K562 (cell line): ENCODE measurements at regions not wholly inside any gene's neighbourhood (a gene's known extent, or its start where the extent isn't known, plus 50 kb on each side); places are given as distances from the start of the nearest gene placed in this dataset.

Source experiments
- BACH1 ChIP-seq: fragments of 200-800 bp; sonication (Bioruptor generic); IDR thresholded peaks from 2 replicates; pipeline ENCODE4 v1.6.1; 2016; ENCODE audit warnings: missing genetic modification characterization, missing compliant biosample characterization
- CEBPG ChIP-seq, 3 experiments: fragments of 200-800 bp in 1 of 3; sonication (Bioruptor generic) in 1 of 3; sonication (generic) in 1 of 3; formaldehyde crosslinking in 1 of 3; IDR thresholded peaks in 2 of 3; conservative IDR thresholded peaks in 1 of 3; 2 replicates each; pipeline versions ENCODE4 v1.6.1 to v1.8.0; 2016 to 2022; ENCODE audit warnings: missing compliant biosample characterization in 2 of 3, missing genetic modification characterization in 2 of 3, mild to moderate bottlenecking in 1 of 3, missing genetic modification reagents in 1 of 3
- FOXK1 ChIP-seq: sonication (generic); formaldehyde crosslinking; IDR thresholded peaks from 2 replicates; pipeline ENCODE4 v1.8.0; 2022; ENCODE audit warnings: missing genetic modification reagents, mild to moderate bottlenecking, borderline replicate concordance
- HCFC1 ChIP-seq: IDR thresholded peaks from 2 replicates; pipeline ENCODE4 v1.6.1; 2012; ENCODE audit warnings: low read depth, low read length, improper control_type of control experiment
- ILK ChIP-seq: fragments of 450-650 bp; IDR thresholded peaks from 2 replicates; pipeline ENCODE4 v1.6.1; 2016; ENCODE audit warnings: missing genetic modification characterization, low read depth, mild to moderate bottlenecking, missing compliant biosample characterization, moderate library complexity, borderline replicate concordance
- JUN ChIP-seq, 2 experiments: sonication (generic) in 1 of 2; formaldehyde crosslinking in 1 of 2; IDR thresholded peaks; 2 replicates each; pipeline versions ENCODE4 v1.6.1 to v1.8.0; 2012 to 2022; ENCODE audit warnings: borderline replicate concordance in 2 of 2, mild to moderate bottlenecking in 2 of 2, improper control_type of control experiment in 1 of 2, low read depth in 1 of 2, low read length in 1 of 2, missing genetic modification reagents in 1 of 2
- KDM5B ChIP-seq: fragments of 200-600 bp; sonication (generic); IDR thresholded peaks from 2 replicates; pipeline ENCODE4 v1.6.1; 2012; ENCODE audit warnings: low read depth, mild to moderate bottlenecking, moderate library complexity, low read length, control low read depth, inconsistent platforms; ENCODE audit not compliant: insufficient replicate concordance
- NFRKB ChIP-seq: fragments of 450-650 bp; IDR thresholded peaks from 2 replicates; pipeline ENCODE4 v1.6.1; 2016; ENCODE audit warnings: low read depth
- PHB2 ChIP-seq: fragments of 450-650 bp; IDR thresholded peaks from 2 replicates; pipeline ENCODE4 v1.6.1; 2017; ENCODE audit warnings: low read depth
- PTBP1 ChIP-seq: fragments of 200-400 bp; formaldehyde crosslinking; IDR thresholded peaks from 2 replicates; pipeline ENCODE4 v1.6.1; 2017; ENCODE audit warnings: low read depth, low read length
- RBM25 ChIP-seq: fragments of 200-400 bp; formaldehyde crosslinking; IDR thresholded peaks from 2 replicates; pipeline ENCODE4 v1.6.1; 2018; ENCODE audit warnings: low read length, low read depth, moderate library complexity; ENCODE audit not compliant: severe bottlenecking
- SETDB1 ChIP-seq: IDR thresholded peaks from one replicate; pipeline ENCODE4 v1.6.1; 2012; ENCODE audit warnings: low read length, control low read depth, inconsistent platforms
- SIX5 ChIP-seq, 2 experiments: IDR thresholded peaks; 2 replicates each; pipeline ENCODE4 v1.6.1; 2011; ENCODE audit warnings: low read length in 2 of 2, borderline replicate concordance in 1 of 2, low read depth in 1 of 2, mild to moderate bottlenecking in 1 of 2, moderate library complexity in 1 of 2; ENCODE audit not compliant: insufficient read depth in 1 of 2
- SMC3 ChIP-seq: conservative IDR thresholded peaks from 2 replicates; pipeline ENCODE4 v1.6.1; 2011; ENCODE audit warnings: low read depth, low read length, improper control_type of control experiment; ENCODE audit not compliant: insufficient read depth
- TOE1 ChIP-seq, 2 experiments: fragments of 450-650 bp in 1 of 2; sonication (generic) in 1 of 2; formaldehyde crosslinking in 1 of 2; IDR thresholded peaks; 2 replicates each; pipeline versions ENCODE4 v1.7.1 to v1.8.0; 2016 to 2022; ENCODE audit warnings: borderline replicate concordance in 2 of 2, mild to moderate bottlenecking in 2 of 2, antibody characterized with exemption in 1 of 2, inconsistent platforms in 1 of 2, low read depth in 1 of 2, missing genetic modification reagents in 1 of 2, moderate library complexity in 1 of 2
- TSC22D4 ChIP-seq: fragments of 450-650 bp; IDR thresholded peaks from 2 replicates; pipeline ENCODE4 v1.6.1; 2016; ENCODE audit warnings: missing genetic modification characterization, missing biosample characterization, control low read depth
- VEZF1 ChIP-seq: fragments of 200-800 bp; sonication (Bioruptor generic); IDR thresholded peaks from 2 replicates; pipeline ENCODE4 v1.6.1; 2017; ENCODE audit warnings: missing genetic modification characterization, missing compliant biosample characterization
- ZNF12 ChIP-seq: sonication (generic); formaldehyde crosslinking; IDR thresholded peaks from 2 replicates; pipeline ENCODE4 v1.4.0; 2020; ENCODE audit warnings: mild to moderate bottlenecking, missing genetic modification reagents
- ZNF277 ChIP-seq: fragments of 250-450 bp; sonication (Bioruptor Pico); IDR thresholded peaks from 2 replicates; pipeline ENCODE4 v1.8.0; 2022; ENCODE audit warnings: inconsistent platforms, mild to moderate bottlenecking, moderate library complexity, borderline replicate concordance
- ZNF282 ChIP-seq: sonication (generic); formaldehyde crosslinking; IDR thresholded peaks from 2 replicates; pipeline ENCODE4 v1.8.1; 2023; ENCODE audit warnings: missing genetic modification reagents
- ZNF398 ChIP-seq: fragments of 250-450 bp; sonication (Bioruptor Pico); IDR thresholded peaks from 2 replicates; pipeline ENCODE4 v1.8.0; 2021; ENCODE audit warnings: moderate library complexity, mild to moderate bottlenecking, inconsistent platforms

- TF ChIP-seq VEZF1: no peak
- no peak for TF ChIP-seq ZNF277 (CRISPR knock-in tag)
- TF ChIP-seq BACH1 (tag): no peak
- no peak for TF ChIP-seq KDM5B
- no peak for TF ChIP-seq JUN (IDR thresholded peaks at IDR 0.05; ENCODE audit: borderline replicate concordance, low read depth, low read length)
- TF ChIP-seq JUN (CRISPR knock-in tag; IDR thresholded peaks at IDR 0.05; ENCODE audit: borderline replicate concordance): no peak
- TF ChIP-seq PTBP1: peak; percentile 62; the same call in 1 of the 2 replicates
- TF ChIP-seq HCFC1: no peak
- TF ChIP-seq ZNF12 (CRISPR knock-in tag): no peak
- TF ChIP-seq PHB2: no peak
- no peak for TF ChIP-seq TSC22D4 (tag)
- no peak for TF ChIP-seq FOXK1 (CRISPR knock-in tag)
- TF ChIP-seq ZNF398 (CRISPR knock-in tag): no peak
- TF ChIP-seq NFRKB: peak; percentile 84
- no peak for TF ChIP-seq ILK (tag)
- no peak for TF ChIP-seq ZNF282 (CRISPR knock-in tag)
- TF ChIP-seq RBM25: no peak
- TF ChIP-seq SIX5 (IDR thresholded peaks at IDR 0.05; ENCODE audit: borderline replicate concordance in 1 of 2, insufficient read depth in 1 of 2, low read depth in 1 of 2, low read length in 2 of 2): no peak
- TF ChIP-seq TOE1 (IDR thresholded peaks at IDR 0.05; ENCODE audit: borderline replicate concordance): no peak
- no peak for TF ChIP-seq TOE1 (CRISPR knock-in tag; IDR thresholded peaks at IDR 0.05; ENCODE audit: borderline replicate concordance, low read depth)
- TF ChIP-seq SETDB1: no peak
- no peak for TF ChIP-seq SMC3
- no peak for TF ChIP-seq CEBPG (CRISPR knock-in tag; IDR thresholded peaks at IDR 0.05)
- no peak for TF ChIP-seq CEBPG (tag; conservative IDR thresholded peaks at IDR 0.05 in 1 of 2, IDR thresholded peaks at IDR 0.05 in 1 of 2)
Measured at GRCh38 chr7:159198016-159198724, 53.5 kb upstream of the VIPR2 start (continued).
